ENCODE measurements at regions not wholly inside any gene's neighbourhood (a gene's known extent, or its start where the extent isn't known, plus 50 kb on each side); places are given as distances from the start of the nearest gene placed in this dataset.

- H3K27me3 ChIP-seq (ENCODE audit: insufficient read depth, low read length): peaks cover 22% of the 10 kb centered on the region; the same call in 1 of the 2 replicates
- no peak overlapping the region for H3K4me2 ChIP-seq (ENCODE audit: low read length)
- no TSS peak for BruUV-seq (replicated peaks)
- intact Hi-C loops (cut with micrococcal nuclease): no loop called here
- TF ChIP-seq EGR1 (IDR thresholded peaks at IDR 0.05; ENCODE audit: low read depth): no peak
- TF ChIP-seq SP1 (IDR thresholded peaks at IDR 0.05; ENCODE audit: low read depth): no peak
- no peak for TF ChIP-seq RAD21 (IDR thresholded peaks at IDR 0.05; ENCODE audit: low read depth)
- no peak for TF ChIP-seq EZH2phosphoT487 (IDR thresholded peaks at IDR 0.05; ENCODE audit: borderline replicate concordance)
- no peak for TF ChIP-seq YY1 (IDR thresholded peaks at IDR 0.05; ENCODE audit: extremely low read depth, insufficient replicate concordance, low read depth, low read length)
- TF ChIP-seq CBX3 (IDR thresholded peaks at IDR 0.05; ENCODE audit: low read depth): no peak
- TF ChIP-seq MAX (IDR thresholded peaks at IDR 0.05): no peak
- no peak for TF ChIP-seq ATF3 (IDR thresholded peaks at IDR 0.05)
- no peak for TF ChIP-seq ZBTB33 (IDR thresholded peaks at IDR 0.05; ENCODE audit: extremely low read depth, insufficient replicate concordance, low read length)
- no peak for TF ChIP-seq SRF (IDR thresholded peaks at IDR 0.05; ENCODE audit: low read depth)
- no peak for TF ChIP-seq ELF1 (IDR thresholded peaks at IDR 0.05; ENCODE audit: borderline replicate concordance, low read depth)
- no peak for TF ChIP-seq CEBPB (IDR thresholded peaks at IDR 0.05; ENCODE audit: low read depth)
- no peak overlapping the region for H3K4me3 ChIP-seq (replicated peaks in 1 of 2; ENCODE audit: low read depth in 1 of 2, low read length in 2 of 2)
- H4K20me1 ChIP-seq (ENCODE audit: insufficient read depth): no peaks in the 10 kb centered on the region
- ChIA-PET CTCF (no interaction called here), POLR2A (no interaction called here), RAD21 (ENCODE audit: low non-redundant PET in 1 of 2, low total read pairs in 2 of 2, uncharacterized antibody in 2 of 2, unreplicated experiment in 2 of 2) (no interaction called here)
- H2AFZ ChIP-seq (ENCODE audit: low read depth, low read length, poor library complexity, severe bottlenecking): no peak overlapping the region
- no peak overlapping the region for H3K27ac ChIP-seq (ENCODE audit: low read depth, low read length)
- no peaks in the 10 kb centered on the region for H3K79me2 ChIP-seq (ENCODE audit: insufficient read depth, low read length)
- no peaks in the 10 kb centered on the region for H3K9me3 ChIP-seq (ENCODE audit: control insufficient read depth in 1 of 2, insufficient read depth in 1 of 2, low read depth in 1 of 2, low read length in 2 of 2)
- no peak for ATAC-seq
- no peak for DNase-seq (ENCODE audit: low read depth, low spot score)
- H3K9ac ChIP-seq (ENCODE audit: low read length): no peak overlapping the region
- no peaks in the 10 kb centered on the region for H3K9me2 ChIP-seq (ENCODE audit: insufficient read depth)
- no peaks in the 10 kb centered on the region for H3K4me1 ChIP-seq (ENCODE audit: control insufficient read depth in 1 of 2, insufficient read depth in 2 of 2, low read length in 2 of 2)
- H3K36me3 ChIP-seq (ENCODE audit: control insufficient read depth in 1 of 2, insufficient read depth in 2 of 2, low read length in 2 of 2): no peaks in the 10 kb centered on the region
Observed at GRCh38 chr15:88307344-88307743, 50.8 kb upstream of the NTRK3 start.
